EL (cell line): ENCODE measurements at regions not wholly inside any gene's neighbourhood (a gene's known extent, or its start where the extent isn't known, plus 50 kb on each side); places are given as distances from the start of the nearest gene placed in this dataset.
"Not testable (repeated sequence)": the region's sequence is repeated elsewhere in the genome, so short reads cannot be mapped to it uniquely, and the experiment has no call there.

Source experiments
- DNase-seq: peaks from one replicate; pipeline ENCODE4 v3.0.0-alpha.2; 2016

- DNase-seq = no peak
These were observed 268.7 kb downstream of the SPRY2 start for GRCh38 chr13:80072231-80072630.

DNA sequence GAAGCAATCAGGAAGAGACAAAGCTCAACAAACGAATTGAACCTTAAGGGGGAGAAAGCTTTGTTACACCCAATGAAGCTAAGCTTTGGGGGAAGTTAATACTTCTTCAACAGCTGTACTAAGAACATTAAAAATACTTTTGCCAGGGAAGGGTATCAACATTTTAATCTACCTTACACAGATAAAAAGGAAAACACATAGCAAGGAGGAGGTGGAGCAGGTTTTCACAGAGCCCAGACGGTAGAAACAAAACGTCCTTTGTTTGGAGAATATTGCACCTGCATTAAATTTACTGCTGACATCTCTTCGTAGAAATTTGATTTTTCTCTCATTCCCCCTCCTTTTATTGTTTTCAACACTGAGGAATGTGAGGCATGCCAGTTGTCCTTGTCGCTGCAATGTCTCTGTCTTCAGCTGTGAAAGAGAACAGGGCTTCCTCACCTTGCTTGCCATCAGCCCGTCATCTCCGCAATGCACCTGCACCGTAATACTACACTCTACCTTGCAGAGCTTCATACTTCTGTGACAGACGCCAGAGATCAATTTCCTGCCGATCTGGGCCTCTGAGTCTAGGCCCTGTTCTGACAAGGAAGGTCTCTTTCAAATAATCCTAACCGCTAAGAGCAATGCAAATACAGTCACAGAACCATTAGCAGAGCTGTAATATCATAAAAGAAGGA lies 270.8 kb downstream of the SPRY2 start:
- no peak for DNase-seq

DNA sequence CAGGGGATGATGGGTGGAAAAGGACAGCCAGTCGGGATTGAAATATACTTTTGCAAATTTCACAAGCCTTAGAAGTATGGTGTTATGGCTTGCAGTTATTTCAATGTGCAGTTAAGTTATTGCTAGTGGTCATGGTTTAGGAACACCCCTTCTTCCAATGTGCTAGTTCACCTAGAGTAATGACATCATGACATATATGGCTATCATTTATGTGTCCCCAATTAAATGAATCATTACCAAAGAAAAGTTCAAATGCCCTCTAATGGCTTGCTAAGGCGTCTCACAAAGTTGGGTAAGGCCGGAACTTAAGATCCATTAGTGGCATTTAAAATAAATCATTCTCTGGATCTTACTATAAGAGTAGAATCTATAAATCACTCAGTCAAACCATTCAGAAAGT lies 271.6 kb downstream of the SPRY2 start:
- DNase-seq = no peak

GRCh38 chr13:80065996-80066395 lies 274.9 kb downstream of the SPRY2 start:
- no peak for DNase-seq

DNA sequence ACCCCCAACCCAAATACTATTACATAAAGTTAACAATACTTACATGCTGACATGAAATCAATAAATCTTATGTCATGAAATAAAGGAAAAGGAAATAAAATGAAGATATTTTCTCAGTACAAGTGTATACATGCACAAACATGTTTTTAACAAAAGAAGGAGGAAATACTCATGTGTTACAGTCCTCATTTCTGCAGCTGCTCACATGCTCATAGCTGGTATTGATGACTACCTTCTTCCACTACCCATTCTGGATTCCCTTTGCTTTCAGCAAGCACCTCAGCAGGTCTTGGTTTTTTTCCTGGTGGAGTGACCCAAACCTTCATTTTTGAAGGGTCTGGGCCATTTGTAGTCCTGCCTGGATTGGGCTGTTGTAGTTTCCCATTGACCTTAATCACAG lies 278.5 kb downstream of the SPRY2 start:
- DNase-seq = not testable (repeated sequence)

GRCh38 chr13:80059789-80060188 lies 281.1 kb downstream of the SPRY2 start:
- no peak for DNase-seq

GRCh38 chr13:80058626-80059025 lies 282.3 kb downstream of the SPRY2 start:
- no peak for DNase-seq

GRCh38 chr13:80055847-80056246 lies 285.1 kb downstream of the SPRY2 start:
- no peak for DNase-seq

DNA sequence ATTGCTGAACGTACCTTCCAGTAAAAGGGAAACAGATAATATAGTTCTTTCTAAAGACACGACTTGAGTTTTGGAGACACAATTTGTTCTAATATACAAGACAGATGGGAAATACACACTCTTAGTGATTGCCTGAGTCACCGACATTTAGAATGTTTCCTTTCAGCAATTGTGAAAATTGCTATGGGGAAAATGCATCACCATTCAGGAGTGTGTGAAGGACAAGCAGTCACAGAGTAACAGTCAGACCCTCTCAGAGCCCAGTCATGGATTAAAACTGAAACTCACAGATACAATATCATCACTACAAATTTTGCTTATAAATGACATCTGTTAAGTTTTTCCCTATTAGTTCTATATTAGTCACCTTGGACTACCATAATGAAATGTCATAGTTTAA lies 286.1 kb downstream of the SPRY2 start:
- peak; percentile 25 for DNase-seq

DNA sequence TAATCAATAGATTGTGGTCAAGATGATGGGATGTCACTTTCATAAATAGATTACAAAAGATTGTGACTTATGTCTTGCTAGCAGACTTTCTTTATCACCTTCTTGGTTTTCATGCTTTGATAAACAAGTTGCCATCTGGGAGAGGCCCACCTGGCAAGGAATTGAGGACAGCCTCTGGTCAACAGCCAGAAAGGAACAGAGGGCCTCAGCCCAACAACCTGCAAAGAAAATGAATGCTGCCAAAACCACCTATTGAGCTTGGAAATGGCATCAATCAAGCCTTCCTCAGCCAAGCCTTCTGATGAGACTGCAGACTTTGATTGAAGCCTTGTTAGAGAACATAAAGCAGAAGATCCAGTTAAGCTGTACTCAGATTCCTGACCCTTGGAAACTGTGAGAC lies 288.6 kb downstream of the SPRY2 start:
- DNase-seq = no peak

- DNase-seq = peak; percentile 17
These were observed 290.7 kb downstream of the SPRY2 start for GRCh38 chr13:80050252-80050651.

DNA sequence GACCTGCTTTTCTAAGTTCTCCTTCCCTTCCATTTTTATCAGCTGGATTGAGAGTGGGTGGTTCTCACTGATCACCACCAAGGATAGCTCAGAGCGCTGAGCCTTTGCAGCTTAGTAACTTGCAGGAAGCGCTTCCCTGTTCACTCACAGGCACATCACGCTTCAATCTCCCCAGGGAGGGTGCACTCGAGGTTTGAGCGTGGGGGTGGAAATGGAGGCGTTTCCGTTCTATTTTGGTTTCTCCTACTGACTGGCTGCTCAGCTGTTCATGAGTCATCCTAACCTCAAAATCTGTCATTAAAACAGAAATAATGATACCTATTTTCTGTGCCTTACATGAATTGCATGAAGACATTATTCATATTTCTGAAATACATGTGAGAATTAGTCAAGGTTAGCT lies 292.1 kb downstream of the SPRY2 start:
- DNase-seq = peak; percentile 96

DNA sequence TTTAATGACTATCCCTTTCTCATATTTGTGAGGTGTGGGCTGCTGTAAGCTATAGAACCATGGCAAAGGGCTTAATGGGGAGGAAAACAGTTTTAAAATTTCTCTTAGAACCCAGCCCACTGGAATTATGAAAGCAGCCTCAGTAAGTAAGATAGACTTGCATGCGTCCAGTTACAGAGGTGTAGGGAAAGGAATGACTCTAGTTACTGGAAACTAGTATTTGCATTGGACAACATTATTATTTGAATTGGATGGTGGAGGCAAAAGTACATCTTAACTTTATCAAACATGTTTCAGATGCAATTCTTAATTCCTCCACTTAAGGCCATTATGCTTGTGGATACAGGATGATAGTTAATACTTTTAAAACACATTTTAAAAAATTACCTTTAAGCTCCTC lies 292.9 kb downstream of the SPRY2 start:
- DNase-seq = no peak

DNA sequence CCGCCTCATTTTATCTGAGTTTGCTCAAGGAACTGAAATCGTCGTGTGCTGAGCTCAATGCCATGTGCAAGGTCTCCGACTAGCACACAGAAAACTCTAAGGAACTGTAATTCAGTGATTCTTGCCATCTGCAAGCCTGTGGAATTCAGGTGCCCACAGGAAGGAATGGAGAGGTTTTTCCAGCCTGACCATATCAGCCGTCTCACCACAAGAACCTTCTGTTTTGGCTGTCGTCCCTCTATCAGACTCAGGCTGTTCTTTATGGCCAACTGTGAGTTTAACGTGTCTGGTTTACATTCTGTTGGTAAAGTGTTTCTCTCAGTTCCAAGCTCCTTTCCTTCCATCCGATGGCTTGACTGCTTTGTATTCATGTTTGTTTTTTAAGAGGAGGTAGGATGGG lies 293.5 kb downstream of the SPRY2 start:
- no peak for DNase-seq

DNA sequence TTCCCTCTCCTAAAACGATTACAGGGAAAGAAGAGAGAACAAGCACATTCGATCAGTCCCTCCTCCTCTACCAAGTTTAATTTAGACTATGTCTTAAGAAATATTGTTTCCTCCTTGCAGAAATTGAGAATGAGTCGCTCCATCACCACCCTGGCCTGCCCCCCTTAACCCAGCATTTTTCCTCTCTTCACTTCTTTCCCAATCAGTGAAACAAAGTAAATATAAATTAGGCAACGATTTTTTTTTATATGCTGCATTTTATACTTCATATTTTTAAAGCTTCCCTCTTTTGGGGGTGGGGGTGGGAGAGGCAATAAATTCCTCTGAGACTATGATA lies 300.0 kb downstream of the SPRY2 start:
- no peak for DNase-seq

- DNase-seq = peak; percentile 98
These were observed 300.5 kb downstream of the SPRY2 start for GRCh38 chr13:80040196-80040980.

- DNase-seq = no peak
These were observed 301.9 kb downstream of the SPRY2 start for GRCh38 chr13:80039000-80039399.

DNA sequence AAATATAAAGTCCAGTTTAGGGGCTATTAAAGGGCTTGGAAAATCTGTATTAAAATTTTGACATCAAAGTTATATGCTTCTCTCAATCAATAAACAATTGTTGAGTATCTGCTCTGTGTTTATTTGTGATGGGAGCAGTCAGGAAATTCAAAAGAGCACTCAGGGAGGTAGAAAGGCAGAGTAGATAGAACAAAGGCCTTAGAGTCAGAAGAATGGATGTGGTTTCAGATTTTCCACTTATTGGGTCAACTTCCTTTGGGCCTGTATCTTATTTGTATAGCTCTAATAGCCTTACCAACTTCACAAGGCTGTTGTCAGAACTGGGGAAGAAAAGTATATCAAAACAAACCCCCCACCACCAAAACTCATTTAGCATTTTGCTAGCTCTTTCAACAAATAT lies 302.6 kb downstream of the SPRY2 start:
- no peak for DNase-seq

- DNase-seq = peak; percentile 91
These were observed 303.4 kb downstream of the SPRY2 start for GRCh38 chr13:80037505-80037888.

DNA sequence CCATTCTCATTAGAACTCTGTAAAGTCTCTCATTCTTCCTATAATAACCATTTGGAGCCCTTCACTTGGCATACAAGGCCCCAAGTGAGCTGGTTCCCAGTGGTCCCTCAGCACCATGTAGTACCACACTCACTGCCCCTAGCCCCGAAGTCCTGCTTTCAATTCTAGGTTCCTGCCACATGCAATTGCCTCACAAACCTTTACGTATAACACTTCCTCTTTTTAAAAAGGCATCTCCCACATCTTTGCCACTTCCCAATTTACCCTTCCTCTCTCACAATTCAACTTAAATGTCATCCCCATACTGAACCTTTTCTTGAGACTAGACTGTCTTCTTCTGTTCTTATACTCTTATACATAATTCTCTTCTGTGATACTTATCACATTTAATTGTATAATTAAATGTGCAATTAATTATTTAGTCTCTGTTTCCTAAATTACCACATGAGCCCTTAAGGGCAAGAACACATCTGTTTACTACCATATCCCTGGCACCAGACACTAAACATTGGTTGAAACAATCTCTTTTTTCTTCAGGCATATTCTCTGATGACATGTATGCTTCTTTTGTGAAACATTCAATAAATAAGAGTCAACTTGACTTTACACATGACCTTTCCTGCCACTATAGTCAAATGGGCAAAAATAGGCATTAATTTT lies 304.0 kb downstream of the SPRY2 start:
- no peak for DNase-seq

- no peak for DNase-seq
These were observed 305.8 kb downstream of the SPRY2 start for GRCh38 chr13:80035096-80035495.

GRCh38 chr13:80033951-80034350 lies 307.0 kb downstream of the SPRY2 start:
- no peak for DNase-seq

- DNase-seq = no peak
These were observed 307.6 kb downstream of the SPRY2 start for GRCh38 chr13:80033286-80033685.

DNA sequence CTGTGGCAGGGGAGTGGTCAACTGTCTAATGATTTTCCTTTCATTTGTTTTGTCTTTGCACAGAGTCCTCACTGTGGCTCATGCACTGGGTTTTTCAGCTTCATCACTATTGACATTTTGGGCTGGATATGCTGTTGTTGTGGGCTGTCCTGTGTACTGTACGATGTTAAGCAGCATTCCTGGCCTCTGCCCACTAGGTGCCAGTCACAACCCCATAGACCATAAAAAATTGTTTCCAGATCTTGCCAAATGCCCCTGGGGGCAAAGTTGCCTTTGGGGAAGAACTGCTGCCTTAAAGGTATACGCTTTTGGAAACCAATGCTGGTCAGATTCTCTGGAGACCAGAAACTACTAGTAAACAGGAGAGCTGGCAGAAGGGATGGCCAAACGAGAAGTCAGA lies 310.4 kb downstream of the SPRY2 start:
- DNase-seq = peak; percentile 72
